ENCODE measurements at regions not wholly inside any gene's neighbourhood (a gene's known extent, or its start where the extent isn't known, plus 50 kb on each side); places are given as distances from the start of the nearest gene placed in this dataset.
A peak's percentile ranks its signal among the peaks of the same experiment; 100 is the strongest.

- Histone ChIP-seq H3K27me3 (ENCODE audit: control insufficient read depth in 2 of 2, insufficient read depth in 2 of 2, low read length in 2 of 2) (no peaks in the 10 kb centered on the region), H3K79me2 (ENCODE audit: control insufficient read depth, insufficient read depth, low read length) (no peaks in the 10 kb centered on the region), H3K27ac (ENCODE audit: extremely low read depth, low read depth, low read length) (no peak overlapping the region), H3K9me1 (ENCODE audit: control insufficient read depth, insufficient read depth, low read length) (no peaks in the 10 kb centered on the region), H3K9me3 (replicated peaks; ENCODE audit: control insufficient read depth, insufficient read depth, low read depth, low read length) (peaks cover 11% of the 10 kb centered on the region), H3K4me3 (no peak overlapping the region), H2AFZ (ENCODE audit: low read depth, low read length) (no peak overlapping the region), H4K20me1 (replicated peaks; ENCODE audit: control insufficient read depth, insufficient read depth, low read length) (no peaks in the 10 kb centered on the region), H3K36me3 (ENCODE audit: control insufficient read depth, insufficient read depth, low read length) (no peaks in the 10 kb centered on the region), H3K9ac (ENCODE audit: insufficient read depth in 1 of 2, low read depth in 2 of 2, low read length in 2 of 2) (no peak overlapping the region), H3K4me2 (ENCODE audit: insufficient read depth, low read length) (no peak overlapping the region), H3K4me1 (replicated peaks in 1 of 2; ENCODE audit: control insufficient read depth in 2 of 2, insufficient read depth in 2 of 2, low read length in 2 of 2) (no peaks in the 10 kb centered on the region)
- ChIA-PET CTCF (ENCODE audit: low intra/inter-chr PET ratio) (no interaction called here), POLR2A (no interaction called here)
- WGBS (ENCODE audit: insufficient coverage, low coverage, missing lambda C conversion rate): 50% methylated on average over 17 of the region's 20 CpGs
- in situ Hi-C loops (cut with MboI): no loop called here
- intact Hi-C loops (cut with micrococcal nuclease): no loop called here
- no peak for FAIRE-seq
- BruUV-seq (replicated peaks): no TSS peak
- peak in 3 of 4 experiments; percentile 45 to 60 (median 47) for DNase-seq (ENCODE audit: extremely low read depth in 1 of 4, low spot score in 3 of 4)
- peak; percentile 79 for ATAC-seq
- TF ChIP-seq CTCF (IDR thresholded peaks at IDR 0.05 in 2 of 3, conservative IDR thresholded peaks at IDR 0.05 in 1 of 3; ENCODE audit: insufficient read depth in 2 of 3, low read depth in 1 of 3, low read length in 3 of 3) (peak; percentile 71 to 98 (median 82)), E2F5 (CRISPR knock-in tag; IDR thresholded peaks at IDR 0.05) (no peak), GTF2E2 (tag; IDR thresholded peaks at IDR 0.05) (no peak), ZNF639 (CRISPR knock-in tag; conservative IDR thresholded peaks at IDR 0.05 in 1 of 2, IDR thresholded peaks at IDR 0.05 in 1 of 2) (no peak), ZNF263 (CRISPR knock-in tag; IDR thresholded peaks at IDR 0.05; ENCODE audit: borderline replicate concordance) (no peak), MBD2 (IDR thresholded peaks at IDR 0.05; ENCODE audit: borderline replicate concordance, low read depth) (no peak), ZBTB33 (CRISPR knock-in tag; IDR thresholded peaks at IDR 0.05) (peak; percentile 72), CTCFL (IDR thresholded peaks at IDR 0.05; ENCODE audit: borderline replicate concordance, insufficient read depth, low read depth, low read length, poor library complexity, severe bottlenecking) (peak; percentile 15), SREBF1 (IDR thresholded peaks at IDR 0.05; ENCODE audit: borderline replicate concordance, low read depth, low read length) (no peak)
Measured at GRCh38 chr11:135075740-135076139, 663.7 kb upstream of the B3GAT1 start.
